ENCODE measurements at regions not wholly inside any gene's neighbourhood (a gene's known extent, or its start where the extent isn't known, plus 50 kb on each side); places are given as distances from the start of the nearest gene placed in this dataset.

DNA sequence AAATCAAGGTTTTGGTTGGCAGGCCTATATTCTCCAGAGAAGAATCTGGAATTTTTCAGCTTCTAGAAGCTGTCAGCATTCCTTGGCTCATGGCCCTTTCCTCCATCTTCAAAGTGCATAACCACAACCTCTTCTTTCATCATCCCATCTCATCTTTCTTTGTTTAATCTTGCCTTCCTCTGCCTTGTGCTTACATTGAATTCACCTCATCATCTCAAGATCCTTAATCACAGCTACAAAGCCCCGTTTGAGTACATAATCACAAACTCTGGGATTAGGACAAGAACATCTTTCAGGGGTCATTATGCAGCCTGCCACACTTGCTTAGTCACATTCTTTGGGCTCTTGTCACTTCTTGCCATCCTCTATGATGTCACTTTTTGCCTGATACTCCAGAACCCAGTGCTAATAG lies 130.3 kb downstream of the FOXD1 start:
- TF ChIP-seq, protein P1, sequence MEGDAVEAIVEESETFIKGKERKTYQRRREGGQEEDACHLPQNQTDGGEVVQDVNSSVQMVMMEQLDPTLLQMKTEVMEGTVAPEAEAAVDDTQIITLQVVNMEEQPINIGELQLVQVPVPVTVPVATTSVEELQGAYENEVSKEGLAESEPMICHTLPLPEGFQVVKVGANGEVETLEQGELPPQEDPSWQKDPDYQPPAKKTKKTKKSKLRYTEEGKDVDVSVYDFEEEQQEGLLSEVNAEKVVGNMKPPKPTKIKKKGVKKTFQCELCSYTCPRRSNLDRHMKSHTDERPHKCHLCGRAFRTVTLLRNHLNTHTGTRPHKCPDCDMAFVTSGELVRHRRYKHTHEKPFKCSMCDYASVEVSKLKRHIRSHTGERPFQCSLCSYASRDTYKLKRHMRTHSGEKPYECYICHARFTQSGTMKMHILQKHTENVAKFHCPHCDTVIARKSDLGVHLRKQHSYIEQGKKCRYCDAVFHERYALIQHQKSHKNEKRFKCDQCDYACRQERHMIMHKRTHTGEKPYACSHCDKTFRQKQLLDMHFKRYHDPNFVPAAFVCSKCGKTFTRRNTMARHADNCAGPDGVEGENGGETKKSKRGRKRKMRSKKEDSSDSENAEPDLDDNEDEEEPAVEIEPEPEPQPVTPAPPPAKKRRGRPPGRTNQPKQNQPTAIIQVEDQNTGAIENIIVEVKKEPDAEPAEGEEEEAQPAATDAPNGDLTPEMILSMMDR (IDR thresholded peaks at IDR 0.05; ENCODE audit: extremely low read depth, missing control alignments): no peak
- DNase-seq (ENCODE audit: low spot score): no peak

DNA sequence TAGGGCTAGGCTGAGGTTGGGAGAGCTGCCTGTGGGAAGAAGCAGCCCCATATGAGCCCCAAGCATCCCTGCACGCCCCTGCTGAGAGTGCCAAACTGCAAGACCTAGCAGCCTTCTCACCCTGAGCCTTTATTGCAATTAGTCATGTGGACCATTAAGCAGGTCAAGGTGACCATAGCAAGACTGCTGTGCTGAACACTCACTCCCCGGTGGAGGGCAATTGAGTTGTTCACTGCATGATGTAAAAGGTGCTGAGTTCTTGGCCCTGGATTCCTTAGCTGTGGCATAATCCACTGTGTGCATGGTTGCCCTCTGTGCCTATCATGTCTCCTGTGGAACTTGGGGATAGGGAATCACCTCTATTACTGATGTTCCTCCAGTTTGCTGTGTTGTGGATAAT lies 131.1 kb downstream of the FOXD1 start:
- DNase-seq (ENCODE audit: low spot score): no peak
- TF ChIP-seq, protein P1 (IDR thresholded peaks at IDR 0.05; ENCODE audit: extremely low read depth, missing control alignments): no peak

DNA sequence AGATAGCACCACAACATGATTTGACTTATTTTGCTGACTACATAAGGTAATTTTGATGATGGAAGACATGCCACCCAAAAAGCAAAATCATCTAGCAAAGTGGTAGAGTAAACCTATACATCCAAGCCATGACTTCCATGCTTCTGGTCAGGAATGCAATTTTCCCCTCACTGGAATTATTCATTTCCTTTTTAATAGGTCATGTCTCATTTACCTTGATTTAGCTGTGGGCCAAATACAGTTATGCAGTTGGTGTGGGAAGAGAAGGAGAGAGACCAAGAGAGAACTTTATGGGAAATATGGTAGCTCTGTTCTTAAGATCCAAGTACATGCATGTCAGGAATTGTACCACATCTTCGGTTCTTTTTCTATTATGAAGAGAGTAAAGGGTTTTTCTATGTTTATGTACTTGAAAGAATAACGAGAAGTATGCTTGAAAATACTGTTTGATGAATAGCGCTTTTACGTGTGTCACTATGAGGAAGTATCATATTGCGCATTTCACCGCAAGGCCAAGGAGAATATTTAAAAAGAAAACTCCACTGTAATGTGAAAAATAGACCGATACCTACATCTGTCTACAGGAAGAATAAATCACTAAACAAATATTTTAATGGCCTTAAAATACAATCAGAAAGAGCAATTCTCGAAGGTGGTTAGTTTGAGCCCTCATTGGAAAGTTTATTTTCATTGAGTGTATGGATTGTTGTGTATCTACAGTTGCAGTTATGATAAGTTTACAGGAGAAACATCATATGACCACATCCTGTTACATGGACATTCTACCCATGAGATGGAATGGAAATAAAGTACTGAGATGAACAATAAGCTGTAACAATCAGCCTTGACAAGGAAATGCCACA lies 134.0 kb downstream of the FOXD1 start:
- TF ChIP-seq, protein P1 (IDR thresholded peaks at IDR 0.05; ENCODE audit: extremely low read depth, missing control alignments): no peak
- DNase-seq (ENCODE audit: low spot score): no peak

DNA sequence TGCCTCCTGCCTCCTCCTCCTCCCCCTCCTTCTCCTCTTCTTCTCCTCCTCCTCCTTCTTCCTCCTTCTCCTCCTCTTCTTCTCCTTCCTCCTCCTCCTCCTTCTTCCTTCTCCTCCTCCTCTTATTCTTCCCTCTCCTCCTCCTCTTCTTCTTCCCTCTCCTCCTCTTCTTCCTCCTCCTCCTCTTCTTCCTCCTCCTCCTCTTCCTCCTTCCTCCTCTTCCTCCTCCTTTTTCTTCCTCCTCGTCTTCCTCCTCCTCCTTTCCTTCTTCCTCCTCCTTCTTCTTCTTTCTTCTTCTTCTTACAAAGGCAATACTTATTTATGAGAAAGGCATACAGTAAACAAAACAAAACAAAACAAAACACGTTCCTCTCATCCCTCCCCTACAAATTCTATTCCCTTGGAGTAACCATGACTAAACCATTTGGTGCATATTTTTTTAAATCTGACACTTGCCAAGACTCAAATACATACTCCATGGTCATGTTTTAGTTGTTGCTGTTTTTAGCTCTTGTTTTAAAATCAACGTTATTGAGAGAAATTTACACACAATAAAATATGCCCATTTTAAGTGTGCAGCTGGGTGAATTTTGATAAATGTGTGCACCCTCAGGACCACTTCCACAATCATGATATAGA lies 135.6 kb downstream of the FOXD1 start:
- TF ChIP-seq, protein P1 (IDR thresholded peaks at IDR 0.05; ENCODE audit: extremely low read depth, missing control alignments): no peak

DNA sequence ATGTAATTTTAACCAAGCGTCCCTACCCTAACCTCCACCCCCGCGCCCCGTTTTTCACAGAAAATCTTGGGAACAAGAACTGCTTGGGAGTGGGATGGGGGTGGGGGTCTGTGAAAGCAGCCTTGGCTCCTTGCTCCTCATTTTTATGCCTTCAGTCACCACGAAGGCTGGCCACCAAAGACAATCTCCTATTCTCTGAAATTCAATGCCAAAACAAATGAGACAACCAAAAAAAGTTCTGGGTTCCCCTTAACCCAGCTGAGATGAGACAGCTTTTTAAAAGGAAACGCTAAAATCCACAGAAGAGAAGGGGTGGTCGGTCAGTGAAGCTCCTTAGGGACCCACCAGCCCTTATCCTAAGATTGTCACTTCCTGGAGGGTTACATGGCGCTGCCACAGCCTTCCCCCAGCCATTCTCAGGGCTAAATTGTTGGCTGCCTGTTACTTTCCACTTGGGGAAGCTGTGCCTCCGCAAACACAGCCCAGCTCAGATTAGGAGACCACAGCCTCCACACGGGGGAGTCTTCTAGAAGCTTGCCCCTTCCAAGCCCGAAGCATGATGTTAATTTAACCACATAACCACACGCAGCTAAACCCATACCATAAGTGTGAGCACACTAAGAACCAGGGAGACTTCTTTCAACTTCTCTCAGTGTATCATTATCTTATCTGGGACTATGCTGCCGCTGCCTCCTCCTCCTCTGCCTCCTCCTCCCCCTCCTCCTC lies 136.3 kb downstream of the FOXD1 start:
- TF ChIP-seq, protein P1 (IDR thresholded peaks at IDR 0.05; ENCODE audit: extremely low read depth, missing control alignments): no peak
- DNase-seq (ENCODE audit: low spot score): no peak

More for the DNA sequence above, 135.6 kb downstream of the FOXD1 start:
- DNase-seq (ENCODE audit: low spot score): no peak

DNA sequence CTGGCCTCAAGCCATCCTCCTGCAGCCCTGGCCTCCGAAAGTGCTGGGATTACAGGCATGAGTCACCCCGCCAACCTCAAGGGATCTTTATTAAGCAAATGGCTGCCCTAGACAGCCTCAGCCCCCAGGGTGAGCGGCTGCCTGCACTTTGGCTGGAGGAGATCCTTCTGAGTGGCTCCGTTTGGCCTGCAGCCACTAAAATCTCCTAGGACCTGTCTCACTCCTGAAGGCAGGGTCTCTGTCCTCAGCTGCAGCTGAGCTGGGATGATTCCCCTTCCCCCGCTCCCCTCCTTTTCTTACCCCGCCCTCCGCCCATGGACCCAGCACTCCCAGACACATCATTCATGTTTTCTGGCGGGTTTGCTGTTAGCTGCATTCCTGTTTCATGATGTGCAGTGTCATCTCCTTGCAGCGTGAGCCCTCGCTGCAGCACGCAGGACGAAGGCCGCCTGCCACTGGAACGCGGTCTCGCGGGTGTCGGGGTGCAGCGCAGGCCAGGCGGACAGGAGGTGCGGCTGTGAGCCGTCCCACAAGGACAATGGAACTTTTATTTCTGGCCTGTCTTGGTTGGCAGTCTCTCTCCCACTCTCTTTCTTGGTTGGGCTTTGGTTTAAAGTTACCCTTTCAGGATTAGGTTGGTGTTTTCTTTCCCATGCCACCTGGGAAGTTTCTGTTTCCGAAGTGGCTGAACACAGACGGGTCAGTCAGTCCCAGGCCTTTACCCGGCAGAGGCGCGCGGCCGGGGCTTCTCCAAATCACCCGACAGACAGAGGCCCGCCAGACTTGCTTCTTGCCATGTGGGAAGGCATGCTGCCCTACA lies 137.1 kb downstream of the FOXD1 start:
- TF ChIP-seq, protein P1 (IDR thresholded peaks at IDR 0.05; ENCODE audit: extremely low read depth, missing control alignments): no peak
- DNase-seq (ENCODE audit: low spot score): no peak
